GM12873 (cell line): ENCODE measurements at regions not wholly inside any gene's neighbourhood (a gene's known extent, or its start where the extent isn't known, plus 50 kb on each side); places are given as distances from the start of the nearest gene placed in this dataset.

Source experiments
- TF ChIP-seq, protein P1 (sequence below): IDR thresholded peaks from 2 replicates; pipeline ENCODE4 v1.5.1; 2012; ENCODE audit warnings: low read depth, mild to moderate bottlenecking, moderate library complexity, low read length, control low read depth; ENCODE audit not compliant: insufficient read depth; ENCODE audit errors: missing control alignments

DNA sequence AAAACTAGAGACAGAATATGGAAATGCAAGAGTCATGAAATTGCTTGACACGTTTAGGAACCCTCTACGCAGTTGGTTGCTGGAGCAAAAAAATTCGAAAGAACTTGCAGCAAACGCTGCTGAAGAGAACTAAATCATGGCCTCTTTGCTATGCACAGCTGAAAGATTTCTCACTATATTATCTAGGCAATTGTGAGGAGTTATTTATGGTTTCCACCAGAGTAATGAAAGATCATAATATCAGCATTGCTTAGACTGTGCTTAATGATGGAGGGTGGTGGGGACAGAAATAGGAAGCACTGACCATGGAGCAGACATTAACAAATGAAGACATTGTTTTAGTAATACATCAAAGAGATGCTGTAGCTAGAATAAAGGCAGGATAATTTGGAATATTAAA, 593.4 kb upstream of the ZNF717 start:
- TF ChIP-seq, protein P1, sequence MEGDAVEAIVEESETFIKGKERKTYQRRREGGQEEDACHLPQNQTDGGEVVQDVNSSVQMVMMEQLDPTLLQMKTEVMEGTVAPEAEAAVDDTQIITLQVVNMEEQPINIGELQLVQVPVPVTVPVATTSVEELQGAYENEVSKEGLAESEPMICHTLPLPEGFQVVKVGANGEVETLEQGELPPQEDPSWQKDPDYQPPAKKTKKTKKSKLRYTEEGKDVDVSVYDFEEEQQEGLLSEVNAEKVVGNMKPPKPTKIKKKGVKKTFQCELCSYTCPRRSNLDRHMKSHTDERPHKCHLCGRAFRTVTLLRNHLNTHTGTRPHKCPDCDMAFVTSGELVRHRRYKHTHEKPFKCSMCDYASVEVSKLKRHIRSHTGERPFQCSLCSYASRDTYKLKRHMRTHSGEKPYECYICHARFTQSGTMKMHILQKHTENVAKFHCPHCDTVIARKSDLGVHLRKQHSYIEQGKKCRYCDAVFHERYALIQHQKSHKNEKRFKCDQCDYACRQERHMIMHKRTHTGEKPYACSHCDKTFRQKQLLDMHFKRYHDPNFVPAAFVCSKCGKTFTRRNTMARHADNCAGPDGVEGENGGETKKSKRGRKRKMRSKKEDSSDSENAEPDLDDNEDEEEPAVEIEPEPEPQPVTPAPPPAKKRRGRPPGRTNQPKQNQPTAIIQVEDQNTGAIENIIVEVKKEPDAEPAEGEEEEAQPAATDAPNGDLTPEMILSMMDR = no peak

DNA sequence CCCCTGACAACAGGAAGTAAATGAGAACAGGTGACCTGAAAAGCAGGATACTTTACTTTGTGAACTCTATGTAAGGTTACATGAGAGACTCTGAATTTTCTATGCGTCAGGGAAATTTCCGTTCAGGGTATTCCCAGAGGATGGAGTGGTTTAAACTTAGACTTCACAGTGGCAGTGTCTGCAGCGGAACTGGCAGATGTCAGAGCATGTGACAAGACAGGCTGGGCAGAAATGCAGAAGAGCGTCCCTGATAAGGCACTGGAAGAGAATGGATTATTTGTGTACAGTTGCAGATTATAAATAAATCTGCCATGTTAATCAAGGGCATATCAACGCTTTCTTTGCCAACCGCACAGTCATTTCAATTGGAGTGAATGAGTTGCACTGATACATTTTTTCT, 598.4 kb upstream of the ZNF717 start:
- TF ChIP-seq, protein P1 = no peak

GRCh38 chr3:76387000-76387399, 601.7 kb upstream of the ZNF717 start:
- TF ChIP-seq, protein P1 = no peak

- TF ChIP-seq, protein P1 = no peak
Measured at GRCh38 chr3:76400141-76400540, 614.8 kb upstream of the ZNF717 start.

DNA sequence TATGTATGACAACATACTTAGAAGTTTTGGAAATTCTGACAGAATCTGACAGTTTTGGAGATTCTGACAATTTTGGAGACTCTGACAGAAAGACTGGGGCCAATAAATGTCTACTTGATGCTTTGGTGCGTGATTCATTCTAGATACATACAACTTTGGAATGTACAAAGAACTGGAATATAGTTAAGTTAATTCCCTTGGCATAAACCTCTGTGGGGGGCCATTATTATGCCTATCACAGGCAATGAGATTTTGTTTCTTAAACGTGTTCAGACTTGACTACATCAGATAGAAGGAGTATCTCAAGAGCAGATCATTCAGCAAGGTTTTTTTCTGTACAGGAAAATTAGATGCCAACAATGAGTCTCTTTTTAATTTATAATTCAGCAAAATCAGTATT, 617.6 kb upstream of the ZNF717 start:
- TF ChIP-seq, protein P1 = no peak

GRCh38 chr3:76403556-76403955, 618.2 kb upstream of the ZNF717 start:
- TF ChIP-seq, protein P1 = no peak

DNA sequence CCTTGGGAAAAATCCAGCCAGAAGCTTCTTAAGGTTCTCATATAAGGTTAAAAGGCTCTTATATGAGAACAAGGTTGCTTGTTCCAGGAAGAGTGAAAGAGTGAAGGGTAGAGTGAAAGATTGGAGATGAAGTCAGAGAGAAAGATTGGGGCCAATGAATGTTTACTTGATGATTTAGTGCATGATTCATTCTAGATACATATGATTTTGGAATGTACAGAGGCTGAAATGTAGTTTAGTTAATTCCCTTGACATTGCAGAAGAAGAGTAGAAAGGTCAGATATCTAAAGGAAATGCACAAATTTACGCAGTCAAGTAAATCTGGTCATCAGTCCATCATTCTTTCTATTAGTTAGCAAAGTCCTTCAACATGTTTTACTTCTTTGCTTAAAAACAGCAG, 619.8 kb upstream of the ZNF717 start:
- TF ChIP-seq, protein P1 = no peak
